ENCODE measurements at regions not wholly inside any gene's neighbourhood (a gene's known extent, or its start where the extent isn't known, plus 50 kb on each side); places are given as distances from the start of the nearest gene placed in this dataset.

- no peaks in the 10 kb centered on the region for H3K9me3 ChIP-seq
- no peak for TF ChIP-seq CTCF (IDR thresholded peaks at IDR 0.05)
- H3K4me3 ChIP-seq: no peak overlapping the region
- DNase-seq (no peak), ATAC-seq (no peak)
- H3K4me1 ChIP-seq (ENCODE audit: low read depth): no peaks in the 10 kb centered on the region
- intact Hi-C loops (cut with DNase I, micrococcal nuclease): no loop called here
- H3K36me3 ChIP-seq (ENCODE audit: low read depth): no peaks in the 10 kb centered on the region
Observed at GRCh38 chr9:89866701-89867100, 261.9 kb downstream of the GADD45G start.

- no peaks in the 10 kb centered on the region for H3K4me1 ChIP-seq (ENCODE audit: low read depth)
- H3K9me3 ChIP-seq: no peaks in the 10 kb centered on the region
- no peak for TF ChIP-seq CTCF (IDR thresholded peaks at IDR 0.05)
- H3K36me3 ChIP-seq (ENCODE audit: low read depth): no peaks in the 10 kb centered on the region
- H3K4me3 ChIP-seq: no peak overlapping the region
- DNase-seq: no peak
- ATAC-seq: no peak
- intact Hi-C loops (cut with DNase I, micrococcal nuclease): no loop called here
Observed at GRCh38 chr9:89868100-89868499, 263.3 kb downstream of the GADD45G start.

GRCh38 chr9:89869793-89870580 lies 265.2 kb downstream of the GADD45G start:
- no peak for TF ChIP-seq CTCF (IDR thresholded peaks at IDR 0.05)
- ATAC-seq (no peak), DNase-seq (no peak)
- Histone ChIP-seq H3K4me1 (ENCODE audit: low read depth) (no peaks in the 10 kb centered on the region), H3K9me3 (no peaks in the 10 kb centered on the region), H3K36me3 (ENCODE audit: low read depth) (no peaks in the 10 kb centered on the region), H3K4me3 (no peak overlapping the region)
- intact Hi-C loops (cut with DNase I, micrococcal nuclease): no loop called here

- Histone ChIP-seq H3K9me3 (no peaks in the 10 kb centered on the region), H3K4me1 (ENCODE audit: low read depth) (no peaks in the 10 kb centered on the region), H3K4me3 (no peak overlapping the region), H3K36me3 (ENCODE audit: low read depth) (no peaks in the 10 kb centered on the region)
- DNase-seq: no peak
- no peak for ATAC-seq
- intact Hi-C loops (cut with DNase I, micrococcal nuclease): no loop called here
- no peak for TF ChIP-seq CTCF (IDR thresholded peaks at IDR 0.05)
Observed at GRCh38 chr9:89871871-89872331, 267.1 kb downstream of the GADD45G start.

GRCh38 chr9:89872426-89872912 lies 267.7 kb downstream of the GADD45G start:
- DNase-seq: no peak
- Histone ChIP-seq H3K4me3 (no peak overlapping the region), H3K9me3 (no peaks in the 10 kb centered on the region), H3K4me1 (ENCODE audit: low read depth) (no peaks in the 10 kb centered on the region), H3K36me3 (ENCODE audit: low read depth) (no peaks in the 10 kb centered on the region)
- intact Hi-C loops (cut with DNase I, micrococcal nuclease): no loop called here
- no peak for ATAC-seq
- TF ChIP-seq CTCF (IDR thresholded peaks at IDR 0.05): no peak
